Fibroblast of skin of left biceps (primary cell): ENCODE measurements at regions not wholly inside any gene's neighbourhood (a gene's known extent, or its start where the extent isn't known, plus 50 kb on each side); places are given as distances from the start of the nearest gene placed in this dataset.

Source experiments
- DNase-seq, 2 experiments: peaks; one replicate each; pipeline ENCODE4 v3.0.0-alpha.2; 2013; ENCODE audit warnings: low read depth in 2 of 2

- no peak for DNase-seq
Measured at GRCh38 chr6:133754298-133754697, 134.6 kb upstream of the TCF21 start.

GRCh38 chr6:133756078-133756695, 132.7 kb upstream of the TCF21 start:
- DNase-seq: peak in 1 of 2 experiments; percentile 44

GRCh38 chr6:133757335-133757734, 131.6 kb upstream of the TCF21 start:
- DNase-seq: no peak

GRCh38 chr6:133758815-133759335, 130.0 kb upstream of the TCF21 start:
- no peak for DNase-seq

- no peak for DNase-seq
Measured at GRCh38 chr6:133759524-133759923, 129.4 kb upstream of the TCF21 start.

- DNase-seq: no peak
Measured at GRCh38 chr6:133761706-133762105, 127.2 kb upstream of the TCF21 start.

- DNase-seq: peak; percentile 51 to 55
Measured at GRCh38 chr6:133764008-133764753, 124.7 kb upstream of the TCF21 start.

- no peak for DNase-seq
Measured at GRCh38 chr6:133764754-133765208, 124.1 kb upstream of the TCF21 start.

- no peak for DNase-seq
Measured at GRCh38 chr6:133767357-133767970, 121.4 kb upstream of the TCF21 start.

- no peak for DNase-seq
Measured at GRCh38 chr6:133768656-133769295, 120.1 kb upstream of the TCF21 start.

- DNase-seq: no peak
Measured at GRCh38 chr6:133769463-133769862, 119.5 kb upstream of the TCF21 start.

- DNase-seq: no peak
Measured at GRCh38 chr6:133772567-133772966, 116.3 kb upstream of the TCF21 start.

GRCh38 chr6:133773776-133774175, 115.1 kb upstream of the TCF21 start:
- DNase-seq: no peak

- DNase-seq: no peak
Measured at GRCh38 chr6:133774356-133774755, 114.6 kb upstream of the TCF21 start.

- DNase-seq: peak; percentile 45 to 56
Measured at GRCh38 chr6:133778414-133779130, 110.3 kb upstream of the TCF21 start.

GRCh38 chr6:133779916-133780695, 108.8 kb upstream of the TCF21 start:
- no peak for DNase-seq

- peak in 1 of 2 experiments; percentile 40 for DNase-seq
Measured at GRCh38 chr6:133786016-133786415, 102.9 kb upstream of the TCF21 start.

GRCh38 chr6:133787122-133787521, 101.8 kb upstream of the TCF21 start:
- no peak for DNase-seq

GRCh38 chr6:133787859-133788505, 100.9 kb upstream of the TCF21 start:
- DNase-seq: no peak

- no peak for DNase-seq
Measured at GRCh38 chr6:133788556-133788955, 100.4 kb upstream of the TCF21 start.
